ENCODE measurements at regions not wholly inside any gene's neighbourhood (a gene's known extent, or its start where the extent isn't known, plus 50 kb on each side); places are given as distances from the start of the nearest gene placed in this dataset.

DNA sequence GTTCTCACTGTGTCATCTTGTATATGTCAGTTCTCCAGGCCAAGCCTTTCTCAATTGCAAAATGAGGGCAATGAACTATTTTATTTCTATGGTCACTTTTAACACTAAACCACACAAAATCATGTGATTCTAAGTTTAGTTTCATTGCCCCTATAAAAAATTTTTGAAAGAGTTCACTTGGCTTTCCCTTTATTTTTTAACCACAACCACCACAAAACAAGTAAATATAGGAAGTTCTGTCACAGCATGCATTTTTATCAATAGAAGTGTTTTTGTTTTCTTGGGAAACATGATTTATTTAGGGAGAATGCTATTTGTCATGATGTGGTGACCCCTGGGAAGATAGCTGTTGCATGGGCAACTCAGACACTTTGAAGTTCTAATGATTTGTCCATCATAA is 169.1 kb downstream of the CSNK1G3 start:
- H3K4me1 ChIP-seq (ENCODE audit: low read depth) = no peaks in the 10 kb centered on the region
- DNase-seq (no peak), ATAC-seq (no peak)
- TF ChIP-seq, protein P1, sequence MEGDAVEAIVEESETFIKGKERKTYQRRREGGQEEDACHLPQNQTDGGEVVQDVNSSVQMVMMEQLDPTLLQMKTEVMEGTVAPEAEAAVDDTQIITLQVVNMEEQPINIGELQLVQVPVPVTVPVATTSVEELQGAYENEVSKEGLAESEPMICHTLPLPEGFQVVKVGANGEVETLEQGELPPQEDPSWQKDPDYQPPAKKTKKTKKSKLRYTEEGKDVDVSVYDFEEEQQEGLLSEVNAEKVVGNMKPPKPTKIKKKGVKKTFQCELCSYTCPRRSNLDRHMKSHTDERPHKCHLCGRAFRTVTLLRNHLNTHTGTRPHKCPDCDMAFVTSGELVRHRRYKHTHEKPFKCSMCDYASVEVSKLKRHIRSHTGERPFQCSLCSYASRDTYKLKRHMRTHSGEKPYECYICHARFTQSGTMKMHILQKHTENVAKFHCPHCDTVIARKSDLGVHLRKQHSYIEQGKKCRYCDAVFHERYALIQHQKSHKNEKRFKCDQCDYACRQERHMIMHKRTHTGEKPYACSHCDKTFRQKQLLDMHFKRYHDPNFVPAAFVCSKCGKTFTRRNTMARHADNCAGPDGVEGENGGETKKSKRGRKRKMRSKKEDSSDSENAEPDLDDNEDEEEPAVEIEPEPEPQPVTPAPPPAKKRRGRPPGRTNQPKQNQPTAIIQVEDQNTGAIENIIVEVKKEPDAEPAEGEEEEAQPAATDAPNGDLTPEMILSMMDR (IDR thresholded peaks at IDR 0.05) = no peak
- H3K9me3 ChIP-seq = peaks cover 17% of the 10 kb centered on the region
- no peak overlapping the region for H3K4me3 ChIP-seq
- intact Hi-C loops (cut with DNase I, micrococcal nuclease) = no loop called here
- H3K36me3 ChIP-seq (ENCODE audit: low read depth) = no peaks in the 10 kb centered on the region

DNA sequence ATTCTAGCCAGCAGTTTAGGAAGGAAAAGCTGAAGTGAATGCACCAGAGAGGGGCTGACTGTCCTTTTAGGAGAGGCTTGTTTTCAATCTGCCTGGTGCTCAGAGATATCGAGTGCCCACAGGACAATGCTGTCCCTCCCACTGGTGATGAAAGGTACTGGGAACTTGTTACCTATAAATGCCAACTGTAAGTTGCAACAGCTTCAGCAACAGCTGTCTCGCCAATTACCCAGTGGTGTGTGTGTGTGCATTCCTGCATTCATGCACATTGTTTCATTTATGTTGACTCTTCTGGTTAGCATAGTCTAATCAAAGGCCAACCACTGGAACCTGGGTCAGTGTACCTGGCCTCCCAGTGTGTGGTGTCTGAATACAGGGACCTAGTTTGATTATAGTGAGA is 161.1 kb downstream of the CSNK1G3 start:
- peak; percentile 52 for ATAC-seq
- Histone ChIP-seq H3K4me1 (ENCODE audit: low read depth) (no peaks in the 10 kb centered on the region), H3K36me3 (ENCODE audit: low read depth) (no peaks in the 10 kb centered on the region), H3K4me3 (no peak overlapping the region), H3K9me3 (no peaks in the 10 kb centered on the region)
- peak in 1 of 3 donors; percentile 3 for DNase-seq
- TF ChIP-seq, protein P1 (IDR thresholded peaks at IDR 0.05) = no peak
- intact Hi-C loops (cut with DNase I, micrococcal nuclease) = no loop called here

DNA sequence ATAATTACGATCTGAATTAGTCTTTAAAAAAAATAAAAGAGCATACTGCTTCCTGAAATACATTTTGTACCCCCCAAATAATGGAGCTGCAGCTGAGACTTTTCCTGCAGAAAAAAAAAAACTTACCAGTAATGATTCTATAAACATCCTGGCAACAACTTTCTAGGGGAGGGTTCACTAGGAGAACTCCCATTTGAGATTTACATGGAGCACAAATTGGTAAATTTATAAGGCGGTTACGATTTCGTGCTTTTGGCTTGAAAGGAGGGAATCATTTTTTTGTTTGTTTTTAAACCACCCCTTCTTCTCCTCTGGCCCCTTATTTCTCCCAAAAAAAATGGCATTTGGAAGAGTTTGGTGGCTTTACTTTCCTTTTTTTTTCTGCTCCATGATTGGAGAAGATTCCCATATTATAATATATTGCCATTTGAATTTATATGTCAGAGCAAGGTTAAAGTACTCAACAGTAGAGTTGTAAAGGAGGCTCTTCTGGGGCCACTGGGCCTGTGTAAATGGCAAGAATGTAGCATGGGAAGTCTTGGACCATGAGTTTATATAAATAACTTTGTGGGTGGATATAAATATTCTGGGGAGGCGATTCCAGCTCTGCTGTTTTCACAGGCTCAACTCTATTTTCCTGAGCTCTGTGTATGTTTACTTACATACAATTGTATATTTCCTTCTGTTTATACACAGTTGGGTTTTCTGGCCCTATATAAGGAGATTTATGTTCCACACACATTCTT is 159.9 kb downstream of the CSNK1G3 start:
- H3K36me3 ChIP-seq (ENCODE audit: low read depth) = no peaks in the 10 kb centered on the region
- H3K9me3 ChIP-seq = no peaks in the 10 kb centered on the region
- H3K4me3 ChIP-seq = no peak overlapping the region
- TF ChIP-seq, protein P1 (IDR thresholded peaks at IDR 0.05) = no peak
- DNase-seq = no peak
- no peak for ATAC-seq
- no peaks in the 10 kb centered on the region for H3K4me1 ChIP-seq (ENCODE audit: low read depth)
- intact Hi-C loops (cut with DNase I, micrococcal nuclease) = no loop called here

DNA sequence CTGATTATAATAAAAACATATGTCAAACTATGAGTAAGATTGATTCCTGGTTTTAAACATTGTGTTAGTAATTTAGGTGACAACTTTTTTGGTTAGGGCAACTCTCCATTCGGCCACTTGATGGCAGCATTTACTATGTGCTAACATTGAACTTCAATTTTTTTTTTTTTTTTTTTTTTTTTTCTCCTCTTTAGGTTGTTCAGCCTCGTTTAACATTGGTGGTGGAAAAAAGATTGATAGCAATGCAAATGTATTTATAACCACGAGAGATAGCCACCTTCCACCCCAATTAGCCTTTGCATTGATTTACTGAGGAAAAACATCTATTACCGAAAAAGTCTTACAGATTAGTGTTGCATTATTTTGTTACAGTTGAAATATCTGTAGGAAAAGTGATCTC is 159.1 kb downstream of the CSNK1G3 start:
- DNase-seq (peak in 1 of 3 donors; percentile 80), ATAC-seq (peak; percentile 57)
- intact Hi-C loops (cut with DNase I, micrococcal nuclease) = no loop called here
- Histone ChIP-seq H3K9me3 (no peaks in the 10 kb centered on the region), H3K36me3 (ENCODE audit: low read depth) (no peaks in the 10 kb centered on the region), H3K4me3 (no peak overlapping the region), H3K4me1 (ENCODE audit: low read depth) (no peaks in the 10 kb centered on the region)
- TF ChIP-seq, protein P1 (IDR thresholded peaks at IDR 0.05) = peak; percentile 60

Measured in mucosa of descending colon (tissue), 3 donors.